SK-N-SH (cell line): ENCODE measurements at regions not wholly inside any gene's neighbourhood (a gene's known extent, or its start where the extent isn't known, plus 50 kb on each side); places are given as distances from the start of the nearest gene placed in this dataset.

ENCODE experiments used
- CTCF ChIA-PET: fragments of 300-600, 350-600 bp; formaldehyde crosslinking; extraction: SDS; loops from one replicate; lab custom pipeline; 2021; lab: Yijun Ruan, JAX
- POLR2A ChIA-PET: fragments of 350-600 bp; sonication (Branson Sonifier 250); formaldehyde crosslinking; extraction: SDS; loops from one replicate; lab custom pipeline; 2020; ENCODE audit warnings: antibody characterized with exemption, inconsistent platforms; lab: Yijun Ruan, JAX
- DNase-seq: peaks from one replicate; pipeline ENCODE4 v3.0.0; 2012
- H2AFZ ChIP-seq: fragments of 200-600 bp; sonication (generic); 2 replicates; pipeline ENCODE4 v1.8.1; 2016; ENCODE audit warnings: antibody characterized with exemption, mild to moderate bottlenecking, low read depth
- H3F3A ChIP-seq: fragments of 200-600 bp; sonication (generic); replicated peaks from 2 replicates; pipeline ENCODE3; 2016; ENCODE audit warnings: antibody characterized with exemption, mild to moderate bottlenecking; ENCODE audit not compliant: insufficient read depth
- H3K27ac ChIP-seq, 2 experiments: fragments of 200-500 bp in 1 of 2; fragments of 200-600 bp in 1 of 2; sonication (Bioruptor generic) in 1 of 2; sonication (generic), shearing (Covaris generic) in 1 of 2; 2 replicates each; pipeline versions ENCODE4 v1.5.1 to v1.6.1; 2014 to 2016; ENCODE audit warnings: low read depth in 2 of 2, inconsistent platforms in 1 of 2, low read length in 1 of 2, mild to moderate bottlenecking in 1 of 2, mixed read lengths in 1 of 2
- H3K27me3 ChIP-seq: fragments of 200-600 bp; sonication (generic), shearing (Covaris generic); 2 replicates; pipeline ENCODE4 v1.6.1; 2016; ENCODE audit warnings: mixed run types; ENCODE audit not compliant: insufficient read depth
- H3K36me3 ChIP-seq, 2 experiments: fragments of 200-500 bp in 1 of 2; fragments of 200-600 bp in 1 of 2; sonication (Bioruptor generic) in 1 of 2; sonication (generic) in 1 of 2; replicated peaks in 1 of 2; 2 replicates each; pipeline versions ENCODE3 to v1.5.1; 2014 to 2016; ENCODE audit warnings: low read length in 1 of 2, mild to moderate bottlenecking in 1 of 2; ENCODE audit not compliant: insufficient read depth in 2 of 2, control insufficient read depth in 1 of 2
- H3K4me1 ChIP-seq, 2 experiments: fragments of 200-500 bp in 1 of 2; fragments of 200-600 bp in 1 of 2; sonication (Bioruptor generic) in 1 of 2; sonication (generic), shearing (Covaris generic) in 1 of 2; 2 replicates each; pipeline versions ENCODE4 v1.5.1 to v1.6.1; 2014 to 2016; ENCODE audit warnings: low read depth in 1 of 2, low read length in 1 of 2, mixed run types in 1 of 2; ENCODE audit not compliant: insufficient read depth in 2 of 2, control insufficient read depth in 1 of 2
- H3K4me2 ChIP-seq: fragments of 200-600 bp; sonication (generic), shearing (Covaris generic); 2 replicates; pipeline ENCODE4 v1.6.1; 2017; ENCODE audit warnings: mixed run types
- H3K4me3 ChIP-seq, 2 experiments: fragments of 200-500 bp in 1 of 2; fragments of 200-600 bp in 1 of 2; sonication (Bioruptor generic) in 1 of 2; sonication (generic), shearing (Covaris generic) in 1 of 2; 2 replicates each; pipeline versions ENCODE4 v1.5.1 to v1.8.1; 2014 to 2016; ENCODE audit warnings: low read depth in 2 of 2, inconsistent platforms in 1 of 2, low read length in 1 of 2, mild to moderate bottlenecking in 1 of 2, mixed read lengths in 1 of 2, moderate library complexity in 1 of 2
- H3K79me2 ChIP-seq: fragments of 200-600 bp; sonication (generic); 2 replicates; pipeline ENCODE4 v1.8.1; 2017; ENCODE audit warnings: mild to moderate bottlenecking; ENCODE audit not compliant: insufficient read depth
- H3K9ac ChIP-seq: fragments of 200-600 bp; sonication (generic); 2 replicates; pipeline ENCODE4 v1.6.1; 2017; ENCODE audit warnings: mixed run types
- H3K9me2 ChIP-seq: fragments of 200-600 bp; sonication (generic); 2 replicates; pipeline ENCODE4 v1.6.1; 2017; ENCODE audit warnings: mixed run types
- H3K9me3 ChIP-seq: fragments of 200-600 bp; sonication (generic); 2 replicates; pipeline ENCODE4 v1.6.1; 2017; ENCODE audit warnings: mixed run types, mild to moderate bottlenecking, moderate library complexity
- H4K20me1 ChIP-seq: fragments of 200-600 bp; sonication (generic); 2 replicates; pipeline ENCODE4 v1.6.1; 2017; ENCODE audit warnings: mild to moderate bottlenecking, mixed run types; ENCODE audit not compliant: insufficient read depth
- CHD2 ChIP-seq: fragments of 150-350 bp; IDR thresholded peaks from 2 replicates; pipeline ENCODE4 v1.6.1; 2018; ENCODE audit warnings: low read length; ENCODE audit not compliant: partially characterized antibody
- EP300 ChIP-seq, 2 experiments: IDR thresholded peaks; 2 replicates each; pipeline versions ENCODE4 v1.4.0 to v1.6.1; 2012; ENCODE audit warnings: borderline replicate concordance in 1 of 2, low read depth in 1 of 2, low read length in 1 of 2
- EZH2phosphoT487 ChIP-seq: fragments of 200-600 bp; sonication (generic); IDR thresholded peaks from 2 replicates; pipeline ENCODE4 v1.6.1; 2017; ENCODE audit warnings: low read depth, mixed run types, mild to moderate bottlenecking, antibody characterized with exemption, moderate library complexity, borderline replicate concordance
- FOSL2 ChIP-seq: IDR thresholded peaks from 2 replicates; pipeline ENCODE4 v1.4.0; 2012; ENCODE audit warnings: low read depth, mild to moderate bottlenecking, moderate library complexity, borderline replicate concordance
- GATA2 ChIP-seq: sonication (generic); formaldehyde crosslinking; IDR thresholded peaks from 2 replicates; pipeline ENCODE4 v1.5.0; 2020; ENCODE audit warnings: mild to moderate bottlenecking, missing genetic modification reagents
- MEF2A ChIP-seq: IDR thresholded peaks from 2 replicates; pipeline ENCODE4 v1.4.0; 2012; ENCODE audit warnings: low read depth, borderline replicate concordance
- MXI1 ChIP-seq: IDR thresholded peaks from 2 replicates; pipeline ENCODE4 v1.6.1; 2012; ENCODE audit warnings: mild to moderate bottlenecking, low read depth, low read length, improper control_type of control experiment
- NFIC ChIP-seq: IDR thresholded peaks from 2 replicates; pipeline ENCODE4 v1.4.0; 2012; ENCODE audit warnings: borderline replicate concordance
- POLR2AphosphoS5 ChIP-seq: IDR thresholded peaks from 2 replicates; pipeline ENCODE4 v1.6.1; 2012; ENCODE audit warnings: low read depth, low read length
- RAD21 ChIP-seq: IDR thresholded peaks from 2 replicates; pipeline ENCODE4 v1.6.1; 2012; ENCODE audit warnings: mild to moderate bottlenecking, low read length
- RCOR1 ChIP-seq: fragments of 150-350 bp; IDR thresholded peaks from 2 replicates; pipeline ENCODE4 v1.6.1; 2017; ENCODE audit warnings: antibody characterized with exemption, low read length
- TEAD4 ChIP-seq: IDR thresholded peaks from 2 replicates; pipeline ENCODE4 v1.4.0; 2012; ENCODE audit warnings: mild to moderate bottlenecking, borderline replicate concordance; ENCODE audit not compliant: insufficient read depth
- YY1 ChIP-seq: IDR thresholded peaks from 2 replicates; pipeline ENCODE4 v1.4.0; 2012; ENCODE audit warnings: low read depth, mild to moderate bottlenecking
- WGBS: methylation state at CpG from one replicate; pipeline ENCODE4 v1.1.6; 2017; ENCODE audit warnings: low lambda C conversion rate; 5-methylcytosine and 5-hydroxymethylcytosine counted together
- TF ChIP-seq, protein P1 (sequence below): fragments of 150-350 bp; IDR thresholded peaks from 2 replicates; pipeline ENCODE4 v1.6.1; 2017; ENCODE audit warnings: antibody characterized with exemption, low read length, low read depth, borderline replicate concordance
- TF ChIP-seq, protein P2 (sequence below): fragments of 200-600 bp; sonication (generic); IDR thresholded peaks from 2 replicates; pipeline ENCODE4 v1.6.1; 2017; ENCODE audit warnings: antibody characterized with exemption, mild to moderate bottlenecking, moderate library complexity
- TF ChIP-seq, protein P3 (sequence below): IDR thresholded peaks from 2 replicates; pipeline ENCODE4 v1.4.0; 2012; ENCODE audit warnings: low read depth, borderline replicate concordance
- TF ChIP-seq, protein P4 (sequence below): IDR thresholded peaks from 2 replicates; pipeline ENCODE4 v1.6.1; 2012; ENCODE audit warnings: mild to moderate bottlenecking, low read depth, low read length, moderate library complexity
- TF ChIP-seq, protein P5 (sequence below): IDR thresholded peaks from 2 replicates; pipeline ENCODE4; 2012
- TF ChIP-seq, protein P6 (sequence below): IDR thresholded peaks from 2 replicates; pipeline ENCODE4 v1.4.0; 2012; ENCODE audit warnings: low read depth, borderline replicate concordance

DNA sequence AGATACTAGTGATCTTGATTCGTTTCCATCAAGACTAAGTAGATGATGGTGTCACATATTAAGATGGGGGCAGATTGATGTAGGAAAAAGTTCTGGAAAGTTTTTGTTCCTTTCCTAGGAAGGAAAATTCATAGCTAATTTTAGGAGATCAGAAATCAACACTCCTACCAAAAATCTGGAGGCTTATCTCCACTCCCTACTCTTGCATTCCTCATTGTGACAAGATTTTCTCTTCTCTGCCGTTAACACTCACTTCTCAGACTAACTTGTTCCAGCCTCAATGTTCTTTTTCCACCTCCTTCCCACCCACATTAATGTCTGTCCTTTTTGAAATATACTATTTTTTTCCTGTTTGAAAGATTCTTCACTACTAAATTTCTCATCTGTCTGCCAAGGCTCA is 851.9 kb upstream of the GHITM start:
- Histone ChIP-seq H3K4me3 (no peak overlapping the region), H3K27me3 (no peaks in the 10 kb centered on the region), H4K20me1 (no peaks in the 10 kb centered on the region), H3K36me3 (no peaks in the 10 kb centered on the region), H3K9me2 (no peaks in the 10 kb centered on the region), H3K79me2 (no peaks in the 10 kb centered on the region), H3F3A (no peaks in the 10 kb centered on the region), H3K4me2 (no peak overlapping the region), H3K9me3 (no peaks in the 10 kb centered on the region; the same call in 1 of the 2 replicates), H2AFZ (no peak overlapping the region), H3K9ac (no peak overlapping the region), H3K4me1 (no peaks in the 10 kb centered on the region; a peak in 1 of 4 replicates), H3K27ac (no peak overlapping the region)
- CTCF ChIA-PET: no interaction called here
- WGBS: 27% methylated on average over 2 of the region's 2 CpGs
- DNase-seq: no peak
- TF ChIP-seq POLR2AphosphoS5: no peak
- no peak for TF ChIP-seq EZH2phosphoT487
- TF ChIP-seq YY1: no peak
- TF ChIP-seq FOSL2: no peak
- TF ChIP-seq, protein P1, sequence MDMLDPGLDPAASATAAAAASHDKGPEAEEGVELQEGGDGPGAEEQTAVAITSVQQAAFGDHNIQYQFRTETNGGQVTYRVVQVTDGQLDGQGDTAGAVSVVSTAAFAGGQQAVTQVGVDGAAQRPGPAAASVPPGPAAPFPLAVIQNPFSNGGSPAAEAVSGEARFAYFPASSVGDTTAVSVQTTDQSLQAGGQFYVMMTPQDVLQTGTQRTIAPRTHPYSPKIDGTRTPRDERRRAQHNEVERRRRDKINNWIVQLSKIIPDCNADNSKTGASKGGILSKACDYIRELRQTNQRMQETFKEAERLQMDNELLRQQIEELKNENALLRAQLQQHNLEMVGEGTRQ: no peak
- no peak for TF ChIP-seq RAD21
- TF ChIP-seq, protein P2, sequence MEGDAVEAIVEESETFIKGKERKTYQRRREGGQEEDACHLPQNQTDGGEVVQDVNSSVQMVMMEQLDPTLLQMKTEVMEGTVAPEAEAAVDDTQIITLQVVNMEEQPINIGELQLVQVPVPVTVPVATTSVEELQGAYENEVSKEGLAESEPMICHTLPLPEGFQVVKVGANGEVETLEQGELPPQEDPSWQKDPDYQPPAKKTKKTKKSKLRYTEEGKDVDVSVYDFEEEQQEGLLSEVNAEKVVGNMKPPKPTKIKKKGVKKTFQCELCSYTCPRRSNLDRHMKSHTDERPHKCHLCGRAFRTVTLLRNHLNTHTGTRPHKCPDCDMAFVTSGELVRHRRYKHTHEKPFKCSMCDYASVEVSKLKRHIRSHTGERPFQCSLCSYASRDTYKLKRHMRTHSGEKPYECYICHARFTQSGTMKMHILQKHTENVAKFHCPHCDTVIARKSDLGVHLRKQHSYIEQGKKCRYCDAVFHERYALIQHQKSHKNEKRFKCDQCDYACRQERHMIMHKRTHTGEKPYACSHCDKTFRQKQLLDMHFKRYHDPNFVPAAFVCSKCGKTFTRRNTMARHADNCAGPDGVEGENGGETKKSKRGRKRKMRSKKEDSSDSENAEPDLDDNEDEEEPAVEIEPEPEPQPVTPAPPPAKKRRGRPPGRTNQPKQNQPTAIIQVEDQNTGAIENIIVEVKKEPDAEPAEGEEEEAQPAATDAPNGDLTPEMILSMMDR: no peak
- no peak for TF ChIP-seq NFIC
- TF ChIP-seq EP300 (IDR thresholded peaks at IDR 0.05; ENCODE audit: borderline replicate concordance in 1 of 2, low read depth in 1 of 2, low read length in 1 of 2): no peak
- TF ChIP-seq, protein P3, sequence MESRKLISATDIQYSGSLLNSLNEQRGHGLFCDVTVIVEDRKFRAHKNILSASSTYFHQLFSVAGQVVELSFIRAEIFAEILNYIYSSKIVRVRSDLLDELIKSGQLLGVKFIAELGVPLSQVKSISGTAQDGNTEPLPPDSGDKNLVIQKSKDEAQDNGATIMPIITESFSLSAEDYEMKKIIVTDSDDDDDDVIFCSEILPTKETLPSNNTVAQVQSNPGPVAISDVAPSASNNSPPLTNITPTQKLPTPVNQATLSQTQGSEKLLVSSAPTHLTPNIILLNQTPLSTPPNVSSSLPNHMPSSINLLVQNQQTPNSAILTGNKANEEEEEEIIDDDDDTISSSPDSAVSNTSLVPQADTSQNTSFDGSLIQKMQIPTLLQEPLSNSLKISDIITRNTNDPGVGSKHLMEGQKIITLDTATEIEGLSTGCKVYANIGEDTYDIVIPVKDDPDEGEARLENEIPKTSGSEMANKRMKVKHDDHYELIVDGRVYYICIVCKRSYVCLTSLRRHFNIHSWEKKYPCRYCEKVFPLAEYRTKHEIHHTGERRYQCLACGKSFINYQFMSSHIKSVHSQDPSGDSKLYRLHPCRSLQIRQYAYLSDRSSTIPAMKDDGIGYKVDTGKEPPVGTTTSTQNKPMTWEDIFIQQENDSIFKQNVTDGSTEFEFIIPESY: no peak
- TF ChIP-seq, protein P4, sequence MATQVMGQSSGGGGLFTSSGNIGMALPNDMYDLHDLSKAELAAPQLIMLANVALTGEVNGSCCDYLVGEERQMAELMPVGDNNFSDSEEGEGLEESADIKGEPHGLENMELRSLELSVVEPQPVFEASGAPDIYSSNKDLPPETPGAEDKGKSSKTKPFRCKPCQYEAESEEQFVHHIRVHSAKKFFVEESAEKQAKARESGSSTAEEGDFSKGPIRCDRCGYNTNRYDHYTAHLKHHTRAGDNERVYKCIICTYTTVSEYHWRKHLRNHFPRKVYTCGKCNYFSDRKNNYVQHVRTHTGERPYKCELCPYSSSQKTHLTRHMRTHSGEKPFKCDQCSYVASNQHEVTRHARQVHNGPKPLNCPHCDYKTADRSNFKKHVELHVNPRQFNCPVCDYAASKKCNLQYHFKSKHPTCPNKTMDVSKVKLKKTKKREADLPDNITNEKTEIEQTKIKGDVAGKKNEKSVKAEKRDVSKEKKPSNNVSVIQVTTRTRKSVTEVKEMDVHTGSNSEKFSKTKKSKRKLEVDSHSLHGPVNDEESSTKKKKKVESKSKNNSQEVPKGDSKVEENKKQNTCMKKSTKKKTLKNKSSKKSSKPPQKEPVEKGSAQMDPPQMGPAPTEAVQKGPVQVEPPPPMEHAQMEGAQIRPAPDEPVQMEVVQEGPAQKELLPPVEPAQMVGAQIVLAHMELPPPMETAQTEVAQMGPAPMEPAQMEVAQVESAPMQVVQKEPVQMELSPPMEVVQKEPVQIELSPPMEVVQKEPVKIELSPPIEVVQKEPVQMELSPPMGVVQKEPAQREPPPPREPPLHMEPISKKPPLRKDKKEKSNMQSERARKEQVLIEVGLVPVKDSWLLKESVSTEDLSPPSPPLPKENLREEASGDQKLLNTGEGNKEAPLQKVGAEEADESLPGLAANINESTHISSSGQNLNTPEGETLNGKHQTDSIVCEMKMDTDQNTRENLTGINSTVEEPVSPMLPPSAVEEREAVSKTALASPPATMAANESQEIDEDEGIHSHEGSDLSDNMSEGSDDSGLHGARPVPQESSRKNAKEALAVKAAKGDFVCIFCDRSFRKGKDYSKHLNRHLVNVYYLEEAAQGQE: no peak
- no peak for TF ChIP-seq GATA2 (CRISPR knock-in tag)
- TF ChIP-seq MEF2A: no peak
- TF ChIP-seq, protein P5, sequence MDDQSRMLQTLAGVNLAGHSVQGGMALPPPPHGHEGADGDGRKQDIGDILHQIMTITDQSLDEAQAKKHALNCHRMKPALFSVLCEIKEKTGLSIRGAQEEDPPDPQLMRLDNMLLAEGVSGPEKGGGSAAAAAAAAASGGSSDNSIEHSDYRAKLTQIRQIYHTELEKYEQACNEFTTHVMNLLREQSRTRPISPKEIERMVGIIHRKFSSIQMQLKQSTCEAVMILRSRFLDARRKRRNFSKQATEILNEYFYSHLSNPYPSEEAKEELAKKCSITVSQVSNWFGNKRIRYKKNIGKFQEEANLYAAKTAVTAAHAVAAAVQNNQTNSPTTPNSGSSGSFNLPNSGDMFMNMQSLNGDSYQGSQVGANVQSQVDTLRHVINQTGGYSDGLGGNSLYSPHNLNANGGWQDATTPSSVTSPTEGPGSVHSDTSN: no peak
- TF ChIP-seq TEAD4: no peak
- TF ChIP-seq, protein P6, sequence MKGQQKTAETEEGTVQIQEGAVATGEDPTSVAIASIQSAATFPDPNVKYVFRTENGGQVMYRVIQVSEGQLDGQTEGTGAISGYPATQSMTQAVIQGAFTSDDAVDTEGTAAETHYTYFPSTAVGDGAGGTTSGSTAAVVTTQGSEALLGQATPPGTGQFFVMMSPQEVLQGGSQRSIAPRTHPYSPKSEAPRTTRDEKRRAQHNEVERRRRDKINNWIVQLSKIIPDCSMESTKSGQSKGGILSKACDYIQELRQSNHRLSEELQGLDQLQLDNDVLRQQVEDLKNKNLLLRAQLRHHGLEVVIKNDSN: no peak
- no peak for TF ChIP-seq CHD2
- TF ChIP-seq MXI1: no peak
- no peak for TF ChIP-seq RCOR1
- POLR2A ChIA-PET: no interaction called here
